Colon (tissue), 2 donors: ENCODE measurements at regions not wholly inside any gene's neighbourhood (a gene's known extent, or its start where the extent isn't known, plus 50 kb on each side); places are given as distances from the start of the nearest gene placed in this dataset.
"Not testable (repeated sequence)": the region's sequence is repeated elsewhere in the genome, so short reads cannot be mapped to it uniquely, and the experiment has no call there.

Experiments
- FAIRE-seq: peaks from 2 replicates; lab custom pipeline; 2012; peaks lifted over from hg19 to GRCh38; lab: Jason Lieb, UNC
- donor health status: control.
- donor health status: control.

DNA sequence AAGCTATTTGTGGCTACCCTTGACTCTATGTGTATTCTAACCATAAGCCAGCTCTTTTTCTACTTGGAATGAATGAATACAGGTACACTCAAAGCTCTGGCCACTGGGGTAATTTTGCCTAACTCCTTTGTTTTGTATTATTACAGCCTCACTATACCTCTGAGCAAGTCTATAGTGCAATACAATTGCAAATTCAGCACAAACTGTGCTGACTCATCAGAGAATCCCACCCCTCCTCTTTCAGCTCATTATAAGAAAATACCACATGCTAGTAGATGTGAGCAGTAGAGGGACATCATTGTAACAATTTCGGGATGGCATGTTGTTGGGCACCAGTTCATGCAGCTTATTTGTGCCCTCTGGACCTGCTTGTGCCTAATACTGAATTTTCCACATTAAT is 1382.2 kb downstream of the SLITRK5 start:
- no peak for FAIRE-seq

DNA sequence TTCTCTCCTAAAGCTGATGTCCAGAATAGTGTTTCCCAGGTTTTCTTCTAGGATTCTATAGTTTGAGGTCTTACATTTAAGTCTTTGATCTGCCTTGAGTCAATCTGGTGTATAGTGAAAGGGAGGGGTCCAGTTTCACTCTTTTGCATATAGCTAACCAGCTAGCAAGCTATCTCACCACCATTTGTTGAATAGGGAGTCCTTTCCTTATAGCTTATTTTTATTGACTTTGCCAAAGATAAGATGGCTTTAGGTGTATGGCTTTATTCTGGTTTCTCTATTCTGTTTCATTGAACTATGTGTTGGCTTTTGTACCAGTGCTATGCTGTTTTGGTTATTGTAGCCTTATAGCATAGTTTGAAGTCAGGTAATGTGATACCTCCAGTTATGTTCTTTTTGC is 1386.1 kb downstream of the SLITRK5 start:
- no peak for FAIRE-seq

DNA sequence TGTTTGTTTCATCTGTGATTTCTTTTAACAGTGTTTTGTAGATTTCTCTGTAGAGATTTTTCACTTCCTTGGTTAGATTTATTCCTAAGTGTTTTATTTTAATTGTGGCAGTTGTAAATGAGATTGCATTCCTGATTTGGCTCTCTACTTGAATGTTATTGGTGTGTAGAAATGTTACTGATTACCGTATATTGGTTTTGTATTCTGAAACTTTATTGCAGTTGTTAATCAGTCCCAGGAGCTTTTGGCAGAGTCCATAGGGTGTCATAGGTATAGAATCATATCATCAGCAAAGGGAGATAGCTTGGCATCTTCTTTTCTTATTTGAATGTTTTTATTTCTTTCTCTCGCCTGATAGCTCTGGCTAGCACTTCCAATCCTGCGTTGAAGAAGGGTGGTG is 1386.7 kb downstream of the SLITRK5 start:
- FAIRE-seq, result no peak

DNA sequence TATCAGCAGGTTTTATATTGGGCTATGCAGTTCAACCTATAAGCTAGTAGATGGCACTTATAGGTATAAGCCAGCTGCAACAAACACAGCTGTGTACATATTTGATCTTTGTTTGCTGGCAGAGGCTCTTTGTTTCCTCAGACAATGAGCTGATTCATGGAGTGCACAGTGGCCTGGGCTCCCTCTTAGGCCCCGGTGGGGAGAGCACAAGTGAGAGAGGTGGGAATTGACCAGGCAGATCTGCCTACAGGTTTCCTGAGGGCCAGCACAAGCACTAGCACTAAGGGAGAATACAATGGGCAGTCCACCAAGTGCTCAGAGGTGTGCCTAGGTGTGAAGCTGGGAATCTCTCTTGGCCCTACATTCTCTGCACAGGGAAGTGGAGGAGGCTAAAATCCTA is 1390.7 kb downstream of the SLITRK5 start:
- no peak for FAIRE-seq

DNA sequence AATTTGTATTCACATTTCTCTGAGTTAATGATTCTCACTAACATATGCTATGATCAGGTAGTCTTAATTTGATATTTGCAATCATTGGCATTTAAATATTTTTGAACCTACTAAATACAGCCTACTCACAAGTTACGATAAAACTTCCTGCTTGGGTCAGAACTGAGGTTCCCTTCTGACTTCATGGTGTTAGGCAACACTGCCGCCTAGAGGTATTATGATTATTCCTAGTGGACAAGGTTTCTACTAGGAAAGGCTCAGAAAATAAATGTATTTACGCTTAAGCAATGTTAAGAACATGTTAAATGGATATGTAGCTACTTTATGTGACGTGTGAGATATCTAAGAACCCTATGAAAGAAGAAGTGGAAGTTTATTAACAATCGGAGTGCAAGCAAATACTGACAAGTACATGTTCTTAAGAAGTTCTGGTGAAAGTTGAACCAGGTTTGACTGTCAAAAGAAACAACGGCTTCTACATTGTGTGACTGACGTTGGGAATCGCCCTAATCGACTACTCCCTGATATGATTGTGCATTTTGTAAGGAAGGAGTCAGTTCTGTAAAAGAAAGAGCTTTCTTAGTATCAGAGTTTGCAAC is 1395.8 kb downstream of the SLITRK5 start:
- no peak for FAIRE-seq

DNA sequence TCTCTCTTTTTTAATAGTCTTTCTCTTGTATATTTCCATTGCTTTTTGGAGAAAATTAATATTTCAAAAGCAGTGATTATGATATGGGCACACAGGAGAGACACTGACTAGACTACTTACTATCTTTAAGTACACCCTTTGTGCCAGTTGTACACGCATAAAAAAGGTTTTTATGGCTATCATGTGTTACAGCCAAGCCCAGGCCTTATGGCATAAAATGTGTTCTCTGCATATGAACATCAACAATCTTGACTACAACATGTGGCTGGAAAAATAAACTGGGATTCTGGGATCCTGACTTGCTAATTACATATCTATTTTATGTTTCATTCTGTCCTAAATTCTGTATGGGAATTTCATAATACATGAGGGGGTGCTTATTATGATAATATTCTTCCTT is 1401.8 kb downstream of the SLITRK5 start:
- FAIRE-seq, result no peak

DNA sequence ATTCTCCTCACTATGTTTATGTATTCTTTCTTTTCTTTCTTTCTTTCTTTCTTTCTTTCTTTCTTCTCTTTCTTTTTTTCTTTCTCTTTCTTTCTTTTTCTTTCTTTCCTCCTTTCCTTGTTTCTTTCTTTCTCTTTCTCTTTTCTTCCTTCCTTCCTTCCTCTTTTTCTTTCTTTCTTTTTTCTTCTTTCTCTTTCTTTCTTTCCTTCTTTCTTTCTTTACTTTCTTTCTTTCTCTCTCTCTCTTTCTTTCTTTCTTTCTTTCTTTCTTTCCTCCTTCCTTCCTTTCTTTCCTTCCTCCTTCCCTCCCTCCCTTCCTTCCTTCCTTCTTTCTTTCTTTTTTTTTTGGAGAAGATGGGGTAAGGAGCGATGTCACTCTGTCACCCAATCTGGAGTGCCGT is 1405.5 kb downstream of the SLITRK5 start:
- no peak for FAIRE-seq

DNA sequence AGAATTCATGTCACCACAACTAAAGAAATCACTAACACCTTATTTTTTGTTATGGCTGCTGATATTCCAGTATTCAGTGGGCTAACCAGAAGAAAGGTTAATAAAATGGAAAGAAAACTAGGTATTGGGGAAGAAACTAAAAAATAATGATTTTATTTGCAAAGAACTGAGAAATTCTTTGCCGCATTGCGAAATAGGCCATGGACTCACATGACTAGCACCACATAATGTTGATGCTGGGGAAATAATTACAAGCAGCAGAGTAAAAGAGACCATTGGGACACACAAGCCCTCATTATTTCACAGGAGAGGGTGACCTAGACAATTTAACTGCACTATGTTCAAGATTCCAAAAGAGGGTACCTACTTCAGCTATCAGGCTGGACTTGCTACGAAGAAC is 1411.5 kb downstream of the SLITRK5 start:
- no peak for FAIRE-seq

DNA sequence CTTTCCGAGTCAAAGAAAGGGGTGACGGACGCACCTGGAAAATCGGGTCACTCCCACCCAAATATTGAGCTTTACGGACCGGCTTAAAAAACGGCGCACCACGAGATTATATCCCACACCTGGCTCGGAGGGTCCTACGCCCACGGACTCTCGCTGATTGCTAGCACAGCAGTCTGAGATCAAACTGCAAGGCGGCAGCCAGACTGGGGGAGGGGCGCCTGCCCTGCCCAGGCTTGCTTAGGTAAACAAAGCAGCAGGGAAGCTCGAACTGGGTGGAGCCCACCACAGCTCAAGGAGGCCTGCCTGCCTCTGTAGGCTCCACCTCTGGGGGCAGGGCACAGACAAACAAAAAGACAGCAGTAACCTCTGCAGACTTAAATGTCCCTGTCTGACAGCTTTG is 1416.9 kb downstream of the SLITRK5 start:
- FAIRE-seq, result not testable (repeated sequence)

DNA sequence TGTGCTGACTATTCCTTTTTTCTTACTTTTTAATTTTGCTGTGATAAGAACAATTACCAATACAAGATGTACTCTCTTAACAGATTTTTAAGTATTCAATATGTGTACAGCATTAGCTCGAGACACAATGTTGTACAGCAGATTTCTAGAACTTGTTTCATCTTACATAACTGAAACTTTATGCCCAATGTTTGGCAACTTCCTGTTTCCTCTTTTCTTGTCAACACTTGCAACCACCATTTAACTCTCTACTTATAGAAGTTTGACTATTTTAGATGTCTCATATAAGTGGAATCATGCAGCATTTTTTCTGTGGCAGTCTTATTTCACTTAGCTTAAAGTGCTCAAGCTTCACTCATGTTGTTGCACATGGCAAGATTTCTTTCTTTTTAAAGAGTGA is 1426.8 kb downstream of the SLITRK5 start:
- FAIRE-seq, result no peak

DNA sequence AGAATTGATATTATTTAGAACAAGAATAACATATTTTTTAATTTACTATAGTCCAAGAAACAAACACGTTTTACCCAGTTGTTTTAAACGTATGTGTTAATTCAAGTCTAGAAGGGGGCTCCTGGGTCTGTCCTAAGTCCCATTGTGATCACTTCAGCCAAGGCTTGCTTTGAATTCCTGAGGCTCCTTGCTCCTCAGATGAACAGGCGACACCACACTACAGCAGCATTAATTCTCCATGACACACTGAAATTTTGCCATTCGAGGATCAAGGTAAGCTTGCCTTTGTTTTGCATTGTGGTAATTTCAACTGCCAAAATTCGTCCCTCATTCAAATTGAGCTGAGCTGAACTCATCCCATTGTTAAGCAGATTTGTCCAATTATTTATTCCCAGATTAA is 1442.6 kb downstream of the SLITRK5 start:
- no peak for FAIRE-seq

DNA sequence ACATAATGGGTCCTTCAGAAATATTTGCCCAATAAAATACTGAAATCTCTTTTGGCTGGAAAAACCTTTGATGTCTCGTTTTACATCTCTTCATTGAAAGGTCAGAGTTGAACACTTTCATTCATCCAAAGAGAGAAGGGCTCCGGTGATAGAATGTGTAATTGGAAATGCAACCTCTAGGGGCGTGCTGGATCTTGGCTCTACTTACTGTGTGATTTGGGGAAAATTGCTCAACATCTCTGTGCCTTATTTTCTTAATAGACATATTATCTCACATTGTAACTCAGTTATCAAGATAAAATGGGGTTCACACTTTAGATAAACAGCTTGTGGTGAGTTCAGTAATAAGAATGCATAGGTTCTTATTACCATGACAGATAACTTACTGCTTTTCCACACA is 1444.1 kb downstream of the SLITRK5 start:
- no peak for FAIRE-seq

DNA sequence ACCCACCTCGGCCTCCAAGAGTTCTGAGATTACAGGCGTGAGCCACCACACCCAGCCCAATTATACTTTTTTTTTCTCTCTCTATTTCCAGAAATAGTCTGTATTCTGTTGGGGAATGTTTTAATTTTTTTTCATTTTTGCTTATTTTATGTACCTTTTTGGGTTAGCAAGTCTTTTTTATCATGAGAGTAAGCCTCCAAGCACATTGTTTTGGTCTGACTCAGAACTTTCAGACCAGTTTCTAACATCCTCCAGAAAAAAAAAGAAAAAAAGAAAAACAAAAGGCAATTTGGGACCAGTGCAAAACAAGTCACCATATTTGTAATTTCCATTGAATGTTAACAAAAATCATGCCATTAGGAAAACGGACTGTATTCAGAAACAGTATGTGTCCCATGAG is 1465.5 kb downstream of the SLITRK5 start:
- FAIRE-seq, result no peak

DNA sequence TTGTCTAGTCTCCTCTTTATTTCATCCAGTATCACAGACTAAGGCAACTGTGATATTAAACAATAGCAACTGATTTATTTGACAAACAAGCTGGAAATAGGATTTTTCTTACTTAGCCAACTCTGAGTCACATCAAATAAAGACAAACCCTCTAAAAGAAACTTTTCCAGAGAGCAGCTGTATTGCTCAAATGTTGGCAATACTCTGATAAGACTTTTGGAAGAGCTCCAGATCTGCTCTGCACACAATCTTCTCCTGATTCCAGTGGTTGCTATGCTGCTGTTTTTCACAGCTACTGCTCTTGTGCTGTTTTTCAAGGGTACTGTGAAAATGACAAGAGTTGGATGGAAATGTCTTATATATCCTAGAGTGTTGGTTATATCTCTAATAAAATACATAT is 1479.2 kb downstream of the SLITRK5 start:
- no peak for FAIRE-seq

DNA sequence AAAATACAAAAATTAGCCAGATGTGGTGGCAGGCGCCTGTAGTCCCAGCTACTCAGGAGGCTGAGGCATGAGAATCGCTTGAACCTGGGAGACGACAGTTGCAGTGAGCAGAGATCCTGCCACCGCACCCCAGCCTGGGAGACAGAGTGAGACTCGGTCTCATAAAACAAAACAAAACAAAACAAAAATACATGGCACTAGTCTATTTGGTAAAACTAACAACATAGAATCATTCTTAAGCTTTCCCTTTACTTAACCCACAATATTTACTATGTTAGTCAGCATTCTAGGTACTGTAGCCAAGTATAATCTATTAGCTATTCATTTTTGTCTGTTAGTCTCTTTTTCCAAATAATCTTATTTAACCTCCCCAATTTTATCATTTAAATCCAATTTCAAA is 1482.8 kb downstream of the SLITRK5 start:
- no peak for FAIRE-seq

DNA sequence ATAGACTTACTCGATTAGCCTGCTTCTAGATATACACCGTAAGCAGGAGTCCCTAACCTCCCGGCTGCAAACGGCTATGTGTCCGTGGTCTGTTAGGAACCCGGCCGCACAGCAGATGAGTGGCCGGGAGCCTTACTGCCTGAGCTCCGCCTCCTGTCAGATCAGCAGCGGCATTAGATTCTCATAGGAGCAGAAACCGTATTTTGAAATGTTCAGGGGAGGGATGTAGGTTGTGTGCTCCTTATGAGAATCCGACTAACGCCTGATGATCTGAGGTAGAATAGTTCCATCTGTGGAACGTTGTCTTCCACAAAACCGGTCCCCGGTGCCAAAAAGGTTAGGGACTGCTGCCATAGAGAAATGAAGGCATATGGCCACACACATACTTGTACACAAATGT is 1491.9 kb downstream of the SLITRK5 start:
- FAIRE-seq, result no peak

DNA sequence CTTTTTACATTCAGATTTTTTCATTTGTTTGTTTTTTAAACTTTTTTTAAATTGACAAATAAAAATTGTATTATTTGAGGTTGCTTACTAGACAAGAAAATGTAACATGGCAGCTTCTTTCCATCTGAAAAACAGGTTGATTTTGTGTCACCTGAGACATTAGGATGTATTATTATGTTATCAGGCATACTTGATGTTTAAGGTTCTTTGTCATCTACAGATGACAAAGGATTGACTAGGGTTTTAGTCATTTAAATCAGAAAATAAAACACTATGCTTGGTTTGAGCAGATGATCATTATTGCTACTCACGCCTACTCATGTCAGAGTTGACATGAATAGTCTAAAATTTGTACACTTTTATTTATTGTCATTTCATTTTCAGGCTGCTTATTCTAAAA is 1494.5 kb downstream of the SLITRK5 start:
- no peak for FAIRE-seq

DNA sequence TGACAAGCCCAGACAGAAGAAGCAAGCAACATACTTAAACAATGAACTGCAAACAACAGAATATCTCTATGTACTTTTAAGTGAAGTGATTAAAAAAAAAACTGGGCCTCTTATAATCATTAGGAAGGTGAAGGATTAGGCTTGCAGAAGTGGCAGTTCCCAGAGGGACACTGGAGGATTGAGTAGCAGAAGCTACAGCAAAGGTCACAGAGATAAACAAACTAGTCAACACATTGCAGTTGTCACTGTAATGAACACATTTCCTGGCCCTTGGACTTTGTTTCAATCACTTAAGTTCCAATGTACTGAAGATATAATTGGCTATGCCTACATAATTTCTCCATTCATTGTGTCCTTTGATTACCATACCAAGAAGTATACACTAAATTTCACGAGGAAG is 1498.8 kb downstream of the SLITRK5 start:
- no peak for FAIRE-seq

DNA sequence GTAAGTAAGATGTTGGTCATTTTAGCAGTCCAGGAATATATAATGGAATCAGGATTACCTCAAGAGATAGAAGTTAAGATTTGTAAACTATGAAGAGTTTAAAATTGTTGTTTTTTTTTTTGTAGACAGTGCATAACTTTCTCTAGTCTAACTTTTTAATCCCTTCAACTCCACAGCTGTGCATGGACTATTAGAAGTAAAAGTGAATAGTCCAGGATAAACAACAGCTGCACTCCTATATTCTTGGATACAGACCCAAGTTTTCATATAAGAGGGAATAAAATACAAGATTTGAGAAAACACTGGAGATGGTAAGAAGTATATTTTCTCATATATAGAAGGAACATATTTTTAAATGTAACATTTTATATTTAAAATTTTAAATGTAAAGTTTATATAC is 1509.9 kb downstream of the SLITRK5 start:
- no peak for FAIRE-seq

DNA sequence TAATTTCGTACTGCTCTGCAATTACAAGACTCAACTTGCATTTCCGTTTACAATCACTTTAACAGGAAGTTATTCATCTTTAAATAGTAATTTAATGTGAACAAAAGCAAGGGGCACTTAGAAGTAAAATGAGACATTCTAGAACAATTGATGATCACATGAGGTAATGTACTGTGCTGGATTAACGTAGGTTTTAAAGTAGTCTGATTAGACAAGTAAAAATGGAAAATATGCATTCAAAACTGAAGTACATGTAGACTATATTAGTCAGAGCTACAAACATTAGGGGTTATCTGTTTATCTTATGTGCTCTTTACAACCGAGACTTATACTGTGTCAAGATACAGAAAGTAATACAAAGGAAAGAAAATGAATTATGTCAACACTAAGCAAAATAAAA is 1528.0 kb downstream of the SLITRK5 start:
- no peak for FAIRE-seq

DNA sequence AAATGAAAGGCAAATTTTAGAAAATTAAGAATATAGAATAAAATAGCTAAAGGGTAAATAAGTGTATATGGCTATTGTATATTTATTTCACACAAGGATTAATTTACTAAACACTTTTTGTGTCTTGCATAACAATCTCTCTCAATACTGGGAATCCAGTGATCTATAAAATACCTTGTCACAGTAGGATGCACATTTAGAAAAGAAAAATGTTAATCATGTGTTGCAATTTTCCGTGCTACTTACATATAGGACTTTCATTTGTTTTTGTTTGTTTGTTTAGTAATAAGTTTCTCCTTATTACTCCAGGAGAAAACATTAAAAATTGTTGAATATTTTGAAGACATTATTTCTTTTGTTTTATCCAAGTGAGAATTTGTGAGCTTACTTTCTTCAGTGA is 1533.3 kb downstream of the SLITRK5 start:
- FAIRE-seq, result no peak

DNA sequence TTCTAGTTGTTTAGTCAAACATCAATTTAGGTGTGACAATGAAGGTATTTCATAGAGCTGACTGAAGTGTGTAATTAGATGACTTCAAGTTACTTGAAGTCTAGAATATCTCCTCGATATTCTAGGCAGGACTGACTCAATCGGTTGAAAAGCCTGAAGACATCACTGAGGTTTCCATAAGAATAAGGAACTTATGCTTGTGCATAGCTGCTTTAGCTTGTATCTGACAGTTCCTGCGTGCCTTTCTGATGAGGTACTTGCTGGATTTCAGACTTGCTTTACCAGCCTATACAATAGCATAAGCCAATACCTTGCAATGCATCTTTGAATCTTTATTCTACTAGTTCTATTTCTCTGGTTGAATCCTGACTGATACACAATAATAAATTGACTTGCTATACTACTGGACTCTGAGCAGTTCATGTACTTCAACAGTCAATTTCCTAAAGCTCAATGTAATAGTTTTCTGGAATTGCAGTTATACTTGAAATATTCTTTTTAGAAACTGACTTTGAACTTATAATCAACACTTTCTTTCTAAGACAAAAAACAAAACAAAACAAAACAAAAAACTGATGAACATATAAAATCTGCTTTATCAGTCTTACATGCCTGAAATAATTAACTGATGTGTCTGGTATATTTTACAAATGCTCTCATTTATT is 1534.8 kb downstream of the SLITRK5 start:
- FAIRE-seq, result no peak

DNA sequence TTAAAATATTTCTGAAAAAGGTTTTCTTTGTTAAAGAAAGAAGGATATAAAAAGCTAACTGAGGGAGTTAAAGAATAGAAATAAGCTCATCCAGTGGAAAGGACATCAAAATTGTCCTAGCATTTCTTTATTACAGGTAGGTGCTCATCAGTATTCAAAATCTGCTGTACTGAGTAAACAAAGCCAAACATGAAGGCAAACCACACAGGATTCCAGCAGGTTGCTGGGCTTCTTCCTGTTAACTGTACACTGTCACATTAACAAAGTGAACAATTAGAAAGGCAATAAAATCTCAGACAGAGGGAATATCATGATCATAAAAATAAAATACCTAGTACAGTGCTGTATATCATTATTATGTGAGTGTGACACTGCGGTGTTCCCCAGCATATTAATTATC is 1541.0 kb downstream of the SLITRK5 start:
- FAIRE-seq, result no peak

DNA sequence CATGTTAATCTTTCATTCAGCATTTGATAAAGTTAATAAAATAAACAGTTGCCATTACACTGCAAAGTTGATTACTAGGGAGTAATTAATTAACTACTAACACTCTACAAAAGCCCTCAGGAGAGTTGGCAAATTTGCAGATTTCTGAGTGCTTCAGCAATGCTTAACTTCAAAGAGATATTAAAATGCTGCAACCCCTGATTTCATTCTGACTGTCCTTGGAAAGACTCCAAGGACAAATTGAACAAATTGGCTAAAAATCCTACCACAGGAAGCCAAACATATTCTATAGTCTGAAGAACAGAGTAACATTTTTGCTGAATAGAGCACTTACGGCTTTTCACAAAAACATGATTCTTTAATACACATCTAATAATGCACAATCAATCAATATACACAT is 1543.0 kb downstream of the SLITRK5 start:
- FAIRE-seq, result no peak

DNA sequence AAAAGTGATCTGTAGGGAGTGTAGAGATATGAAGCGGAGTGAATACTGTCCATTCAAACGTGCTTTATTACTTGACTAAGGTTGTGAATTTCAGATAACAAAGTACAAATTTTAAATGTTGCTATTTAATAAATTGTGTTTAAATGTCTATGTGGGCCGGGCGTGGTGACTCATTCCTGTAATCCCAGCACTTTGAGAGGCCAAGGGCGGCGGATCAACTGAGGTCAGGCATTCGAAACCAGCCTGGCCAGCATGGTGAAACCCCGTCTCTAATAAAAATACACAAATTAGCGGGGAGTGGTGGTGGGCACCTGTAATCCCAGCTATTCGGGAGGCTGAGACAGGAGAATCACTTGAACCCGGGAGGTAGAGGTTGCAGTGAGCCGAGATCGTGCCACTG is 1544.1 kb downstream of the SLITRK5 start:
- not testable (repeated sequence) for FAIRE-seq
